ENCODE measurements at regions not wholly inside any gene's neighbourhood (a gene's known extent, or its start where the extent isn't known, plus 50 kb on each side); places are given as distances from the start of the nearest gene placed in this dataset.
A peak's percentile ranks its signal among the peaks of the same experiment; 100 is the strongest.

GRCh38 chr11:15875943-15876342 is 480.4 kb downstream of the SOX6 start:
- no peak for DNase-seq (ENCODE audit: low read depth)

DNA sequence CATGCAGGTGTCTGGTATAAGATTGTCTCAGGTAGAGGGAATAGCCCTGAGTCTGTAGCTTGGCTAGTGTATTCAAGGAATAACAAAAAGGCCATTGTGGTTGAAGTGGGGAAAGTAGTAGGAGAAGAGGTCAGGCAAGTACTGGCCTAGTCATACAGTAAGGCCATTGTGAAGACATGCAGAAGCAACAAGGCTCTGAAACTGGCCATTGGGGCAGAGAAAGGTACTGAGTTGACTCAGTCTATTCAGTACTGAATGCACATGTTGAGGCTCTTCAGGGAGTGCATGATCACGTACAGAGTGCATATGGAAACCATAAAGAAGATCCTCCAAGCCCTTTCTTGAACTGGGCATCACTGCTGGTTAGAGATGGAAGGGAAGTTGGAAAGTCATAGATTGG is 477.6 kb downstream of the SOX6 start:
- no peak for DNase-seq (ENCODE audit: low read depth)

DNA sequence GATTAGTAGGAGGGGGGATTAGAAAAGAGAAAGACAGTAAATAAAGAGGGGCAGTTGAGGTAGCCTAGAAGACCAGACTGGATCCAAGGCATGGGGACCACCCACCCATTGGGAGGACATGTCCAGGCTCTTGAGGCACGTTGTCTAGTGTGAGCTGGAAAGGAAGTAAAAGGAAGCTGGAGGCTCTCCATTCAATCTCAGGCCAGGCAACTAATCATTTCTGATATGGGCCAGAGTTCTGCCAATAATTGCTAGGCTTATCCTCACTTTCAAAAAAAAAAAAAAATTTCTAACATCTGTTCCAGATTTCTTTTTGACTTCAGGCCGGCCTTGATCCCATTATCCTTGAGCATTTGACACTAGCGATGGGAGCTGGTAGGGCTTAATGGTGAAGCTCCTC is 476.1 kb downstream of the SOX6 start:
- DNase-seq (ENCODE audit: low read depth): no peak

- no peak for DNase-seq (ENCODE audit: low read depth)
Measured at GRCh38 chr11:15882876-15883454, 473.4 kb downstream of the SOX6 start.

GRCh38 chr11:15883455-15883920 is 472.9 kb downstream of the SOX6 start:
- DNase-seq (ENCODE audit: low read depth): no peak

GRCh38 chr11:15884141-15884540 is 472.2 kb downstream of the SOX6 start:
- DNase-seq (ENCODE audit: low read depth): no peak

- no peak for DNase-seq (ENCODE audit: low read depth)
Measured at GRCh38 chr11:15884777-15885540, 471.4 kb downstream of the SOX6 start.

GRCh38 chr11:15885854-15886253 is 470.5 kb downstream of the SOX6 start:
- DNase-seq (ENCODE audit: low read depth): no peak

- DNase-seq (ENCODE audit: low read depth): no peak
Measured at GRCh38 chr11:15886299-15886698, 470.0 kb downstream of the SOX6 start.

DNA sequence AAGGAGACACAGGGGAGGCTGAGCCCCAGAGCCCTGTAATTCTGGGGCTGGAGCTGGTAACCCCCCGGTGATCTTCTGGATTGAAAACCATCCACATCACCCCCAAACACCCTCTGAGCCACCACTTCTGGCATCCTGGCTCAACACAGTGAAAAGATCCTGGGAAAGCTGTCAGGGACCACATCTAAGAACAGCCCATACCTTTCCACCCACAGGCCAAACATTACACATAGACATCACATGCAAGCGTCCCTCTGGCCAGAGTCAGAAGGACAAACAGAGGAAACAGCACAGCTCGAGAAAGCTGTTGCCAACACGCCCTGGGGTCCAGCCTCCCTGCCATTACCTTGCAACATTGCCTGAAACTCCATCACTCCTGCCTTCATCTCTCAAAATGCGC is 469.5 kb downstream of the SOX6 start:
- DNase-seq (ENCODE audit: low read depth): no peak

- DNase-seq (ENCODE audit: low read depth): no peak
Measured at GRCh38 chr11:15888556-15889345, 467.6 kb downstream of the SOX6 start.

DNA sequence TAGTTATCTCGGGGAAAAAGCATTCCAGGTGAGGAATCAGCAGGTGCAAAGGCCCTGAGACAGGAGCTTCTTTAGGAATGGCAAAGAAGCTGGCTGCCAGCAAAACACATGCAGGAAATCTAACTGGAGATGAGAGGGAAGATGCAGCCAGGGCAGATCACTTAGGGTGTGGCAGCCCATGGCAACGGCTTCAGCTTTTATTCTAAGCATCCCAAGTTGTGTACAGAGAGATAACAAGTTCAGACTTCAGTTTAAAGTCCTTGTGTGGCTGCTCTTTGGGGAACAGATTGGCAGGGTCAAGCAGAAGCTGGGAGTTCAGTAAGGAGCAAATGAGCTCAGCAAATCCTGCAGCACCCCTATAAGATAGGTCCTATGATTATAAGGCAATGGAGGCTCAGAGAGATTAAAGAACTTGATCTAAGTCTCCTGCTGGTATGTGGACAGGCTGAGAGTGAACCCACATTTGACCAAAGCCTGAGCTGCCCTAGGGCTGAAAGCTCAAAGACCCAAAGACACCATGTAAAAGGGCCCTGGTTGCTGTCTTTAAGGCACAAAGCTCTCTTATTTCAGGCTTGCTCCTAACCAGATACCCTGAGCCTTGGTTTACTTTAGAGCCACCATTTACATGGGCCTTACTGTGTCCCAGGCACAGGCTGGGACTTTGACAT is 466.8 kb downstream of the SOX6 start:
- no peak for DNase-seq (ENCODE audit: low read depth)

DNA sequence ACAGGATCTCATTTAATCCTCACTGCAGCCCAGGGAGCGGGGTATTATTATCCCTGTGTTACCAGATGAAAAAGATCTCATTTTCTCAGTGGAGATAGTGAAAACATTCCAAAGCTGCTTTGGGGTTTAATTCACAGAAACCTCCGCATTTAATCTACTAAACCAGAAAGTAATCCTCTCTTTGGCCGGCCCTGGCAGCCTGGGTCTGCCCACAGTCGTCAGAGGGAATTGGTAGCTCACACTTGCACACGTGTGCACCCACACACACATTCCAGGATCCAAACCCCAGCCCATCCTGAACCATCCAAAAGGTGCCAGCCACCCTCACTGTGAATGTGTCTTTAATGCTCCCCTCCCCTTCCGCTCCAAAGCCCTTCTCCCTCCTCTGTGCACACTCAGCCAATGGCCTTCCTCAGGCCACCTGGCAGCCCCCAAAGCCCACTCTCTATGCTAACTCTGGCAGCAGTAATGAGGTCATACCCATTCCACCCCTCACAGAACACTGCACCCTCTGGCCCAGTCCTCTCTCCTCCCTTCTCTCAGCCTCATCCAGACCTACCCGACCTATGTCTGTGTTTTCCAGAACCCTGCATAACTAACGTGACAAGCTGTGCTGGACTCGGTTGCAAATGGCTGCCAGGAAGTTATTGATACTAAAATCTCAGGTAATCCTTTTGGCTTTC is 466.2 kb downstream of the SOX6 start:
- DNase-seq (ENCODE audit: low read depth): no peak

GRCh38 chr11:15893080-15893492 is 463.3 kb downstream of the SOX6 start:
- DNase-seq (ENCODE audit: low read depth): peak; percentile 60

DNA sequence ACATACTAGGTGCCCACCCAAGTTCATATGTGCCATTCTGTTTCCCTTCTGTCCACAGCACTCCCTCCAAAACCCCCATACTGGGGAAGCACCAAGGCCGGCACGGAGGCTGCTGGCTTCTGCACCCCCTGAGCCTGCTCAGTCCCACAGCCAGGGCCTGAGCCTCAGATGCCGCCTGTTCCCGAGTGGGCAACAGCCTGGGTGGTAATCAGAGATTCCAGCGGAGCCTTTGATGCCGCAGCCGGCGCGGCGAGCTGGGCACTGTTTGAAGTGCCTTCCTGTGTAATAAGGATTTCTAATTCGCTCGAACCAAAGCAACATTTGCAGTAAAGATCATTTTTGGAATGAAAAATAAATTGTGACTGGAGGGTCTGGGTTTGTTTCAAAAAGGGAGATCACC is 460.3 kb downstream of the SOX6 start:
- DNase-seq (ENCODE audit: low read depth): no peak

GRCh38 chr11:15896530-15896929 is 459.8 kb downstream of the SOX6 start:
- no peak for DNase-seq (ENCODE audit: low read depth)

DNA sequence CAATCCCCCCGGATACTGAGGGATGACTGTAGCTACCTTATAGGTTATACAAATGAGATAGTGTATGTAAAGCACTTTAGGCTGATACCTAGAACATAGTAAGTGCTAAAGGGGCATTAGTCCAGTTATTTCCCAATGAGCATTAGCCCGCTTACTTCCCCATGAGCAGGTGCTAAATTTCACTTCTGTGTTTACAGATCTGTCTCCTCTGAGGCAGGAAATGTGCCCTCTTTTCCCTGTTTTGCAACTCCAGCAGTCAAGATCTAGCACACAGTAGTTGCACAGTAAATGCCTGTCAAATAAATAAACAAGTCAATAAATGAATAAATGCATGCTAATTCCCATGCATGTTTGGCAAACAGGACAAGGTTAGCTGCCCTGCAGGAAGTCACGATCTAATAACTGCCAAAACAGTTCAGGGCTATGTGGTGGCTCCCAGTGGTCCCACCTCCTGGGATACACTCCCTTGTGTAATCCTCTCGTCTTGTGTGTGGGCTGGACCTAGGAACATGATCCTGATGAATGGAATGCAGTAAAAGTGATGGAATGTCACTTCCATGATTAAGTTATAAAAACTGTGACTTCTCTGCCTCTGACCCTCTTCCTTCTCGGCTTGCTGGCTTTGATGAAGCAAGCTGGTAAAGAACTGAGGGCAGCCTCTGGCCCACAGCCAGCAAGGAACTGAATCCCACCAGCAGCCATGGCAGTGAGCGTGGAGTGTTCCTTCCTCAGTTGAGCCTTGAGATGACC is 459.0 kb downstream of the SOX6 start:
- peak; percentile 91 for DNase-seq (ENCODE audit: low read depth)

DNA sequence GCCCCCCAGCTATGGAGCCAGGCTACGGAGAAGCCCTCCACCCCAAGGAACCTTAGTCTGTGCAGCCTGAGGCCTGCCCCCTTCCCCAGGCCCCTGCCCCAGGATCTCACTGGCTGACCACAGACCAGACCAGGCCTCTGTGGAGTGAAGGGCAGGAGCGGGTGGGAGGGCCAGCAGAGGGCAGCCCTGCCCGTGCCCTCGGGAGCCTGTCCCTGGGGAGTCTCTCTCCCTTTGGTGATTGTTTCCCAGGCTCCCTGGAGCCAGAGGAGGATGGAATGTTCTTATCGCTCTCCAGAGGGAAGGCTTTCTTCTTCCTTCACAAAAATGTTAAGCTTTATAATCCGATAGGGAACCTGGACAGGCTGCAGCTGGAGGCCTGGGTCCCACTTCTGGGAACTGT is 455.3 kb downstream of the SOX6 start:
- DNase-seq (ENCODE audit: low read depth): no peak

GRCh38 chr11:15901790-15902189 is 454.6 kb downstream of the SOX6 start:
- DNase-seq (ENCODE audit: low read depth): no peak

- DNase-seq (ENCODE audit: low read depth): peak; percentile 51
Measured at GRCh38 chr11:15903246-15903645, 453.1 kb downstream of the SOX6 start.
